Uterus (tissue), 2 donors: ENCODE measurements at regions not wholly inside any gene's neighbourhood (a gene's known extent, or its start where the extent isn't known, plus 50 kb on each side); places are given as distances from the start of the nearest gene placed in this dataset.

Experiments
- POLR2A ChIP-seq, 2 donors: fragments of 450-650 bp; IDR thresholded peaks; one replicate each; pipeline ENCODE4 v1.6.1; 2016; ENCODE audit warnings: antibody characterized with exemption in 2 of 2, mild to moderate bottlenecking in 1 of 2, moderate library complexity in 1 of 2
- TF ChIP-seq, protein P1 (sequence below), 4 experiments: fragments of 200-600 bp in 2 of 4; fragments of 450-650 bp in 2 of 4; sonication (generic) in 2 of 4; IDR thresholded peaks; one replicate each; pipeline ENCODE4 v1.5.1; 2016 to 2019; ENCODE audit warnings: antibody characterized with exemption in 4 of 4, mild to moderate bottlenecking in 2 of 4, moderate library complexity in 1 of 4

DNA sequence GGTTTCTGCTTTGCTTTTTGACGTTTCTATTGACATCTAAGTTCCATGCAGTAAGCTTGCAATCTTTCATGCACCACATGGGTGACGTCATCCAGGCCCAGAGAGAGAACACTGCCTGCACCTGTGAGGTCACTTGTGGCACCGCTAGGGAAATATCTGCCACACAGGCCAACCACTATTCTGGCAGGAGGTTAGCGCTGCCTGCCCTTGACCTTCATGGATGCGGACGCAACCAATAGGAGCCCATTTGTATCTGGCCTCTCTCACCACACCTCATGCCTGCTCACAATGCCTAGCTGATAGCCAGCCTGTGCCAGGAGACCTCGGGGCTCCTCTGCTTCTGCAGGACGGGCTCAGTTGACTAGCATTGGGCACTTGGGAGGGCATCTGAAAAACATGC lies 55.8 kb upstream of the PRR23E start:
- TF ChIP-seq, protein P1, sequence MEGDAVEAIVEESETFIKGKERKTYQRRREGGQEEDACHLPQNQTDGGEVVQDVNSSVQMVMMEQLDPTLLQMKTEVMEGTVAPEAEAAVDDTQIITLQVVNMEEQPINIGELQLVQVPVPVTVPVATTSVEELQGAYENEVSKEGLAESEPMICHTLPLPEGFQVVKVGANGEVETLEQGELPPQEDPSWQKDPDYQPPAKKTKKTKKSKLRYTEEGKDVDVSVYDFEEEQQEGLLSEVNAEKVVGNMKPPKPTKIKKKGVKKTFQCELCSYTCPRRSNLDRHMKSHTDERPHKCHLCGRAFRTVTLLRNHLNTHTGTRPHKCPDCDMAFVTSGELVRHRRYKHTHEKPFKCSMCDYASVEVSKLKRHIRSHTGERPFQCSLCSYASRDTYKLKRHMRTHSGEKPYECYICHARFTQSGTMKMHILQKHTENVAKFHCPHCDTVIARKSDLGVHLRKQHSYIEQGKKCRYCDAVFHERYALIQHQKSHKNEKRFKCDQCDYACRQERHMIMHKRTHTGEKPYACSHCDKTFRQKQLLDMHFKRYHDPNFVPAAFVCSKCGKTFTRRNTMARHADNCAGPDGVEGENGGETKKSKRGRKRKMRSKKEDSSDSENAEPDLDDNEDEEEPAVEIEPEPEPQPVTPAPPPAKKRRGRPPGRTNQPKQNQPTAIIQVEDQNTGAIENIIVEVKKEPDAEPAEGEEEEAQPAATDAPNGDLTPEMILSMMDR (IDR thresholded peaks at IDR 0.05), result no peak
- TF ChIP-seq POLR2A (IDR thresholded peaks at IDR 0.05), result no peak
